Uterus (tissue), 2 donors: ENCODE measurements at regions not wholly inside any gene's neighbourhood (a gene's known extent, or its start where the extent isn't known, plus 50 kb on each side); places are given as distances from the start of the nearest gene placed in this dataset.

Experiments
- POLR2A ChIP-seq, 2 donors: fragments of 450-650 bp; IDR thresholded peaks; one replicate each; pipeline ENCODE4 v1.6.1; 2016; ENCODE audit warnings: antibody characterized with exemption in 2 of 2, mild to moderate bottlenecking in 1 of 2, moderate library complexity in 1 of 2
- TF ChIP-seq, protein P1 (sequence below), 4 experiments: fragments of 200-600 bp in 2 of 4; fragments of 450-650 bp in 2 of 4; sonication (generic) in 2 of 4; IDR thresholded peaks; one replicate each; pipeline ENCODE4 v1.5.1; 2016 to 2019; ENCODE audit warnings: antibody characterized with exemption in 4 of 4, mild to moderate bottlenecking in 2 of 4, moderate library complexity in 1 of 4

DNA sequence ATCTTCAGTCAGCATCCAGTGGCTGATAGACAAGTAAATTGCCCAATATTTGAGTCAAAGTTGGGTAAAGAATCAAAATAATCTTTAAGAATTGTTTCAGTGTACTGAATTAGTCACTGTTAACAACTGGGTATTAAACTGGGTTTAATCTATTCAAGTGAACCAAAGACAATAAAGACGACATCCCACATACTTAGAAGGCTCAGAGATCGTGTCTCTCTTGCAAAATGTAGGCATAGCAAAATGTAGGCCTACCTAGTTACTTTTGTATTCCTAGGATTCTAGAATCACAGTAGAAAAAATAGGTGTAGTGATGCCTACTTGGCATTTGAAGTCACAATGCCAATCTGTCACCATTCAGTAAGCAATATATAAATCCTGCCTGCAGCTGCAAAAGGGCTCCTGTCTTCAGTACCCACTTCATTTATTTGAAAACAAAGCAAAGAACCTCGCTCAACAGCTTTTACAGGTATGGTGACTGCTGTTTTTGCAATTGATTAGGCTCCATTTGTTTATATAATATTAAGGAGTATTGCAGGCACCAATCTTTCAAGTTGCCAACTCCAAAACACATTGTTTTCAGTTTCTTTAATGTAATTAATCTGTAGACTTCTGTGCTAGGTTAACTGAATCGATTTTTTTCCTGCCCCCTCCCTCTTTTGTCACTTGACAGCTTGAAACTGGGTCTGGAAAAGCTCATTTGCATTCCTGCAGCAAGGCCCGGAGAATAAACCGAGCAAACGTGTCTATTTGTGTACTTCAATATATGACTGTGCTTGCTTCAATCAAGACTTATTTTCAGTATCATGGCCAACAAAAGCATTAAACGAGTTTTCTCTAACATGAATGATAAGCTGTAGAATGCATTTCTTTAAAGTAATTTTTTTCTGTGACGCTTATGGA, 1074.9 kb downstream of the TDRD15 start:
- TF ChIP-seq, protein P1, sequence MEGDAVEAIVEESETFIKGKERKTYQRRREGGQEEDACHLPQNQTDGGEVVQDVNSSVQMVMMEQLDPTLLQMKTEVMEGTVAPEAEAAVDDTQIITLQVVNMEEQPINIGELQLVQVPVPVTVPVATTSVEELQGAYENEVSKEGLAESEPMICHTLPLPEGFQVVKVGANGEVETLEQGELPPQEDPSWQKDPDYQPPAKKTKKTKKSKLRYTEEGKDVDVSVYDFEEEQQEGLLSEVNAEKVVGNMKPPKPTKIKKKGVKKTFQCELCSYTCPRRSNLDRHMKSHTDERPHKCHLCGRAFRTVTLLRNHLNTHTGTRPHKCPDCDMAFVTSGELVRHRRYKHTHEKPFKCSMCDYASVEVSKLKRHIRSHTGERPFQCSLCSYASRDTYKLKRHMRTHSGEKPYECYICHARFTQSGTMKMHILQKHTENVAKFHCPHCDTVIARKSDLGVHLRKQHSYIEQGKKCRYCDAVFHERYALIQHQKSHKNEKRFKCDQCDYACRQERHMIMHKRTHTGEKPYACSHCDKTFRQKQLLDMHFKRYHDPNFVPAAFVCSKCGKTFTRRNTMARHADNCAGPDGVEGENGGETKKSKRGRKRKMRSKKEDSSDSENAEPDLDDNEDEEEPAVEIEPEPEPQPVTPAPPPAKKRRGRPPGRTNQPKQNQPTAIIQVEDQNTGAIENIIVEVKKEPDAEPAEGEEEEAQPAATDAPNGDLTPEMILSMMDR (IDR thresholded peaks at IDR 0.05) = no peak
- TF ChIP-seq POLR2A (IDR thresholded peaks at IDR 0.05) = no peak
